NB4 (cell line): ENCODE measurements at regions not wholly inside any gene's neighbourhood (a gene's known extent, or its start where the extent isn't known, plus 50 kb on each side); places are given as distances from the start of the nearest gene placed in this dataset.

Source experiments
- DNase-seq: peaks from one replicate; pipeline ENCODE4 v3.0.0; 2010; ENCODE audit warnings: low read depth
- H3K4me3 ChIP-seq: one replicate; pipeline ENCODE4 v1.5.1; 2011; ENCODE audit warnings: mild to moderate bottlenecking, low read depth, low read length, moderate library complexity
- CTCF ChIP-seq: IDR thresholded peaks from one replicate; pipeline ENCODE4 v1.5.1; 2012; ENCODE audit warnings: low read depth, low read length
- MAX ChIP-seq: IDR thresholded peaks from 2 replicates; pipeline ENCODE4 v1.6.1; 2011; ENCODE audit warnings: low read depth, low read length
- MYC ChIP-seq: IDR thresholded peaks from 2 replicates; pipeline ENCODE4 v1.6.1; 2011; ENCODE audit warnings: low read depth, low read length
- POLR2A ChIP-seq: IDR thresholded peaks from 2 replicates; pipeline ENCODE4 v1.6.1; 2011; ENCODE audit warnings: mild to moderate bottlenecking; ENCODE audit not compliant: insufficient read length; ENCODE audit errors: extremely low read depth

GRCh38 chr1:222204475-222204874 is 343.4 kb downstream of the HHIPL2 start:
- H3K4me3 ChIP-seq = no peak overlapping the region
- DNase-seq = no peak
- TF ChIP-seq MYC (no peak), MAX (no peak), POLR2A (no peak), CTCF (no peak)

- H3K4me3 ChIP-seq = no peak overlapping the region
- no peak for DNase-seq
- no peak for TF ChIP-seq MYC
- TF ChIP-seq POLR2A = no peak
- no peak for TF ChIP-seq MAX
- no peak for TF ChIP-seq CTCF
Observed at GRCh38 chr1:222202831-222203230, 345.1 kb downstream of the HHIPL2 start.

GRCh38 chr1:222196736-222197135 is 351.2 kb downstream of the HHIPL2 start:
- TF ChIP-seq MYC (no peak), POLR2A (no peak), CTCF (no peak), MAX (no peak)
- no peak overlapping the region for H3K4me3 ChIP-seq
- DNase-seq = no peak

GRCh38 chr1:222196288-222196687 is 351.6 kb downstream of the HHIPL2 start:
- no peak for DNase-seq
- TF ChIP-seq CTCF (no peak), MAX (no peak), POLR2A (no peak), MYC (no peak)
- H3K4me3 ChIP-seq = no peak overlapping the region

- DNase-seq = no peak
- H3K4me3 ChIP-seq = no peak overlapping the region
- TF ChIP-seq MAX = no peak
- no peak for TF ChIP-seq CTCF
- no peak for TF ChIP-seq POLR2A
- TF ChIP-seq MYC = no peak
Observed at GRCh38 chr1:222195857-222196256, 352.0 kb downstream of the HHIPL2 start.

- DNase-seq = no peak
- H3K4me3 ChIP-seq = no peak overlapping the region
- TF ChIP-seq MAX (no peak), MYC (no peak), POLR2A (no peak), CTCF (no peak)
Observed at GRCh38 chr1:222189218-222189617, 358.7 kb downstream of the HHIPL2 start.
